IgD-negative memory B cell (primary cell): ENCODE measurements at regions not wholly inside any gene's neighbourhood (a gene's known extent, or its start where the extent isn't known, plus 50 kb on each side); places are given as distances from the start of the nearest gene placed in this dataset.

Experiments
- H3K27ac Mint-ChIP-seq, 3 donors: one replicate each; pipeline ENCODE4 v1.8.0; 2020 to 2022; ENCODE audit warnings: mild to moderate bottlenecking in 3 of 3, mixed read lengths in 3 of 3, moderate library complexity in 1 of 3
- H3K27me3 Mint-ChIP-seq: one replicate; pipeline ENCODE4 v1.8.0; 2021; ENCODE audit warnings: mixed read lengths
- H3K36me3 Mint-ChIP-seq: one replicate; pipeline ENCODE4 v1.8.0; 2020; ENCODE audit warnings: mild to moderate bottlenecking, mixed read lengths
- H3K4me1 Mint-ChIP-seq, 3 donors: one replicate each; pipeline ENCODE4 v1.8.0; 2020 to 2022; ENCODE audit warnings: mixed read lengths in 3 of 3, mild to moderate bottlenecking in 1 of 3
- H3K4me3 Mint-ChIP-seq, 4 donors: one replicate each; pipeline ENCODE4 v1.8.0; 2020 to 2022; ENCODE audit warnings: mild to moderate bottlenecking in 4 of 4, mixed read lengths in 4 of 4, moderate library complexity in 3 of 4
- H3K9me3 Mint-ChIP-seq, 3 donors: one replicate each; pipeline ENCODE4 v1.8.0; 2020 to 2021; ENCODE audit warnings: mixed read lengths in 3 of 3, mild to moderate bottlenecking in 1 of 3

GRCh38 chr20:24102290-24102689 lies 113.7 kb upstream of the GGTLC1 start:
- peak overlapping the region in 1 of 4 donors; percentile 47 for H3K4me3 Mint-ChIP-seq
- H3K27me3 Mint-ChIP-seq = peaks cover 2% of the 10 kb centered on the region
- H3K27ac Mint-ChIP-seq = no peak overlapping the region
- no peaks in the 10 kb centered on the region for H3K9me3 Mint-ChIP-seq
- H3K4me1 Mint-ChIP-seq = no peaks in the 10 kb centered on the region
- peaks cover 4% of the 10 kb centered on the region for H3K36me3 Mint-ChIP-seq

DNA sequence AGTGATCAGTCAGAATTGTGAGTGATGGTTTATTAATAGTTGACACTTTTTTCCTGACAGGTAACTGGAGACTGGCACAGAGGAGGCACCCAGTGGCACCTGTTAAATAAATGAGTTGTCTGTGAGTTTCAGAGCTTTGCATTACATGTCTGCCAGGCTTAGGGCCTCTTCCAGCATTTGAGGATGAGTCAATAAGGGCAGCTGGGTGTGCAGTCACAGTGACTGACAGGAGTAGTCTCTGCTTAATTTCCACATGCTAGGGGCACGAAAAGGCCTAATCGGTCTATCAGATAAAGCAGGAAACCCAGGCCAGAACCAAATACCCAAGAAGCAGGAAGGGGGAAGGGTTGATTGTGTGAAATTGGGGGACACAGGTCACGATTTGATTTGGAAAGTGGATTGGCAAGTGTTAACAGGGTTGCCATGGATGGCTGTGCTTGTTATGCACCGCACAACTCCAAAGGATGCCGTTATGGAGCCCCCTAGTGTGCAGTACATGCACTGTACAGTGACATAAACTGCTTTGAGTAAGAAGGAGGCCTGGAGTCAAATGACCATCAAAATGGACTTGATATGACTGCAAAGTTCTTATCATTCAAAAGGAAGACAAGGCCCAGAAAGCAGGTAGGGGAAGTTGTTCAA lies 111.9 kb upstream of the GGTLC1 start:
- Mint-ChIP-seq H3K9me3 (no peaks in the 10 kb centered on the region), H3K36me3 (peaks cover 4% of the 10 kb centered on the region), H3K4me3 (no peak overlapping the region), H3K27me3 (peaks cover 6% of the 10 kb centered on the region), H3K27ac (no peak overlapping the region), H3K4me1 (no peaks in the 10 kb centered on the region)

- no peak overlapping the region for H3K4me3 Mint-ChIP-seq
- H3K36me3 Mint-ChIP-seq = peaks cover 6% of the 10 kb centered on the region
- H3K27ac Mint-ChIP-seq = peak overlapping the region in 1 of 3 donors; percentile 11
- H3K4me1 Mint-ChIP-seq = peaks cover 0 to 1% (median 0%) of the 10 kb centered on the region in 3 donors
- H3K9me3 Mint-ChIP-seq = no peaks in the 10 kb centered on the region
- H3K27me3 Mint-ChIP-seq = peaks cover 7% of the 10 kb centered on the region
Observed at GRCh38 chr20:24098886-24099285, 110.3 kb upstream of the GGTLC1 start.

GRCh38 chr20:24097506-24098245 lies 109.1 kb upstream of the GGTLC1 start:
- Mint-ChIP-seq H3K4me1 (peaks cover 0 to 1% (median 0%) of the 10 kb centered on the region in 3 donors), H3K4me3 (no peak overlapping the region), H3K27ac (no peak overlapping the region), H3K9me3 (no peaks in the 10 kb centered on the region), H3K27me3 (peaks cover 9% of the 10 kb centered on the region), H3K36me3 (peaks cover 6% of the 10 kb centered on the region)

- H3K27ac Mint-ChIP-seq = no peak overlapping the region
Observed at GRCh38 chr20:24096864-24097450, 108.4 kb upstream of the GGTLC1 start.

GRCh38 chr20:24096264-24096663 lies 107.7 kb upstream of the GGTLC1 start:
- Mint-ChIP-seq H3K27ac (no peak overlapping the region), H3K4me1 (peaks cover 0 to 1% (median 0%) of the 10 kb centered on the region in 3 donors), H3K9me3 (no peaks in the 10 kb centered on the region), H3K36me3 (peaks cover 6% of the 10 kb centered on the region), H3K4me3 (no peak overlapping the region), H3K27me3 (peaks cover 9% of the 10 kb centered on the region)

More at GRCh38 chr20:24096864-24097450, 108.4 kb upstream of the GGTLC1 start:
- peak overlapping the region in 1 of 4 donors; percentile 63 for H3K4me3 Mint-ChIP-seq
- peaks cover 0 to 1% (median 0%) of the 10 kb centered on the region in 3 donors for H3K4me1 Mint-ChIP-seq
- peaks cover 9% of the 10 kb centered on the region for H3K27me3 Mint-ChIP-seq
- H3K36me3 Mint-ChIP-seq = peaks cover 6% of the 10 kb centered on the region
- no peaks in the 10 kb centered on the region for H3K9me3 Mint-ChIP-seq

DNA sequence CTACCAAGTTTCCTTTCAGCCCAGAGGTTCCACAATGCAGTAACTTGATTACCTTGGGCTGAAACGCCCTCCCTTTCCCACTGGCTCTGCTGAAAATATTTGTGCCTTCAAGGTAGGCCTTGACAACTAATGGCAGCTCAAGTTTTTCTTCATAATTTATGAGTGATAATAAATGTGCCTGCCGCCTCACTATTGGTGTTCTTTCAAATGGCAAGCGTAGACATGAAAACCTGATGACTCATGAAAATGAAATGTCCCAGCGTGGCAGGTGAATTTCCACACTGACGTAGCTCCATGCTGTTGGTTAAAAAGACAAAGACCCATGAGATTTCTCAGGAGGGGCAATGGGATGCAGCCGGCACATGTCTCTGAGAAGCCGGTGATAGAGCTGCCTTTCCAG lies 107.2 kb upstream of the GGTLC1 start:
- Mint-ChIP-seq H3K9me3 (no peaks in the 10 kb centered on the region), H3K36me3 (peaks cover 6% of the 10 kb centered on the region), H3K27me3 (peaks cover 9% of the 10 kb centered on the region), H3K4me3 (no peak overlapping the region), H3K4me1 (peaks cover 0 to 1% (median 0%) of the 10 kb centered on the region in 3 donors), H3K27ac (no peak overlapping the region)

DNA sequence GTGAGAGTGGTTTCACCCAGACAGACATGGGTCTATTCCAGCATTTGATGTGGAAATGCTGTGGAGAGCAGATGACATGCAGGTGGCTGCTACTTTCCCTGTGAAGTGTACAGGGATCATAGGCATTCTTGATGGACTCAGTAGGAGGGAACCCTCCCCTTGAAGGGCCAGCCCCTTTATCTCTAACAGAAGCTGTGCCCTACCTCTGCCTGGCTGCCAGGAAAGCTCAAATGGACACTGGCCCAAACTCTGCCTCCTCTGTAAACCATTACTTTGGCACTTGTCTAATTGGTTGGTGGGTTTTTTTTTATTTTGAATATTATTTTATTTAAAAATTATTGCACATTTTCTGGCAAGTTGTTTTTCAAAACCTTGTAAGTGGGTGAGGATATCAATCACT lies 106.7 kb upstream of the GGTLC1 start:
- H3K4me3 Mint-ChIP-seq = no peak overlapping the region
- H3K27ac Mint-ChIP-seq = no peak overlapping the region
- no peaks in the 10 kb centered on the region for H3K9me3 Mint-ChIP-seq
- peaks cover 6% of the 10 kb centered on the region for H3K27me3 Mint-ChIP-seq
- peaks cover 6% of the 10 kb centered on the region for H3K36me3 Mint-ChIP-seq
- peaks cover 0 to 1% (median 0%) of the 10 kb centered on the region in 3 donors for H3K4me1 Mint-ChIP-seq

GRCh38 chr20:24089576-24089975 lies 101.0 kb upstream of the GGTLC1 start:
- H3K4me3 Mint-ChIP-seq = no peak overlapping the region
- no peaks in the 10 kb centered on the region for H3K36me3 Mint-ChIP-seq
- peaks cover 0 to 1% (median 0%) of the 10 kb centered on the region in 3 donors for H3K4me1 Mint-ChIP-seq
- H3K27ac Mint-ChIP-seq = no peak overlapping the region
- peaks cover 3% of the 10 kb centered on the region for H3K27me3 Mint-ChIP-seq
- H3K9me3 Mint-ChIP-seq = no peaks in the 10 kb centered on the region

GRCh38 chr20:24086121-24086520 lies 97.5 kb upstream of the GGTLC1 start:
- Mint-ChIP-seq H3K9me3 (no peaks in the 10 kb centered on the region), H3K4me1 (no peaks in the 10 kb centered on the region), H3K27ac (no peak overlapping the region), H3K4me3 (no peak overlapping the region), H3K36me3 (no peaks in the 10 kb centered on the region), H3K27me3 (no peaks in the 10 kb centered on the region)

DNA sequence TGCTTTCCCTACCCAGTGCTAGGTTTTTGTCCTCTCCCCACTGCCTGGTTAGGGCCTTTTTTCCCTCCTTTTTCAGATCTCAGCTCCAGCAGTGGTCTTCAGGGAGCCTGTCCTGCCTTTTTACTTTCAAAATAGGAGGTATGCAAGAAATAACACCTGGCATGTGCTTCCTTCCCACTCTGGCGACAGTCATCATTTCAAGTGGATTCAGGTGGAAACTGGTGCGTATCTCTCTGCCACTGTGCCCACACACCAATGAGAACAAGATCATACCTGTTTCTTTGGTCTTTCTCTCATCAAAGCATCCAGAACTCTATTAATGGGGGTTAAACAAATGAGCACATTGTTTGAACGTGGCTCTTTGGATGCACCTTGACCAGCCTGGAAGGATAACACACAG lies 95.7 kb upstream of the GGTLC1 start:
- Mint-ChIP-seq H3K4me1 (no peaks in the 10 kb centered on the region), H3K36me3 (no peaks in the 10 kb centered on the region), H3K9me3 (no peaks in the 10 kb centered on the region), H3K27ac (no peak overlapping the region), H3K4me3 (no peak overlapping the region), H3K27me3 (no peaks in the 10 kb centered on the region)

DNA sequence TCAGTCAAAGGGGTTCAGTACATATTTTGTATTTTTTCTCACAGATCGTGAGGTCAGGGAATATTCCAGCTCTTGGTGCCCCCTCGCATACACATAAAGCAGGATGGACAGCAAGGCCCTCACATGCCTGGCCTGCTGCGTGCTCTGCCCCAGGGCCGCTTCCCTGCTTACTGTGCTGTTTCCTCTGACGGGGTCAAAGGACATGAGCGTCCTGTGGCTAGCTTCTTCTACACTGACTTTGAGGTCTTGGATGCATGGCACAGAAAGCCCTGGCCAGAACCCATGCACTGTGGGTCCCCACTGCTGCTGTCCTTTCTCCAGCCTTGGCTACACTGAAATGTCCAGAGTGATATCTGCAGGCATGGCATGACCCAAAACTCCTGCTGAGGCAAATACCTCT lies 92.5 kb upstream of the GGTLC1 start:
- Mint-ChIP-seq H3K27ac (peak overlapping the region in 1 of 3 donors; percentile 3), H3K4me3 (no peak overlapping the region)

DNA sequence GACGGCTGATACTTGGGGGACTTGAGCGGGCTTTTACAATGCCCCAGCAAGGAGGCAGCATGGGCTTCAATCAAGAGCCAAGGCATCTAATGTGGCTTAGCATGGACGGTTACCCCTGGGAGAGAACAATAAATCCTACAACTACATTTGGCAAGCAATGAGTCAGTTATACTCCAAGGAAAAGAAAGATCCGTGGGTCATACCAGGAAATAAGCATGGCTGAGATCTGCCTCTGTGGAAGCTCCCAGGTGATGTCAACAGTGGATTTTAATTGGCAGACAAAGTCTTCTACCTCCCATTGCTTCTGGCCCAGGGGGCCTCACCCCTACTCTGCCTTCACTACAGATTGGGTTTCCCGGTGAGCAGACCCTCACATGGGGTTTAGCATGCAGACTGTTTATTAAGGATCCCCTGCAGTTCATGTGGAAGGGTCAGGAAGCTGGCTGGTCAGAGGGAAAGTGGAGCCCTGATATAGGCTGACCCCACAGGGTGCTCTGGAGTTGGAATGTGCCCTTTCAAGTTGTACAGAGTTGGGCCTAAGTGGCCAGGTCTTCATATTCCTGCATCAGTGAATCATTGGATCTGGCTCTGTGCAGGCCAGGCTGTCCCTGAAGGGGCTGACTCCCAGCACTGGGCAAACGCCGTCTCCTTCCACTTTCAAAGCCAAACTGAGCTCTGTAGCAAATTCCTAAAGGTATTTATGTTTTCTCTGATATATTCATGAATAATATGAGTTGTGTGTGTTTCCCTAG lies 91.3 kb upstream of the GGTLC1 start:
- Mint-ChIP-seq H3K4me3 (no peak overlapping the region), H3K27me3 (no peaks in the 10 kb centered on the region), H3K36me3 (no peaks in the 10 kb centered on the region), H3K27ac (no peak overlapping the region), H3K9me3 (no peaks in the 10 kb centered on the region), H3K4me1 (no peaks in the 10 kb centered on the region)

More for the DNA sequence above, 92.5 kb upstream of the GGTLC1 start:
- Mint-ChIP-seq H3K36me3 (no peaks in the 10 kb centered on the region), H3K4me1 (no peaks in the 10 kb centered on the region), H3K9me3 (no peaks in the 10 kb centered on the region), H3K27me3 (no peaks in the 10 kb centered on the region)

- no peak overlapping the region for H3K4me3 Mint-ChIP-seq
- H3K36me3 Mint-ChIP-seq = no peaks in the 10 kb centered on the region
- H3K27ac Mint-ChIP-seq = no peak overlapping the region
- H3K4me1 Mint-ChIP-seq = no peaks in the 10 kb centered on the region
- no peaks in the 10 kb centered on the region for H3K27me3 Mint-ChIP-seq
- H3K9me3 Mint-ChIP-seq = peaks cover 0 to 2% (median 2%) of the 10 kb centered on the region in 3 donors
Observed at GRCh38 chr20:24077145-24077544, 88.6 kb upstream of the GGTLC1 start.

GRCh38 chr20:24070679-24071078 lies 82.1 kb upstream of the GGTLC1 start:
- H3K27ac Mint-ChIP-seq = no peak overlapping the region
- peaks cover 5 to 24% (median 9%) of the 10 kb centered on the region in 3 donors for H3K9me3 Mint-ChIP-seq
- no peak overlapping the region for H3K4me3 Mint-ChIP-seq
- H3K4me1 Mint-ChIP-seq = no peaks in the 10 kb centered on the region
- H3K36me3 Mint-ChIP-seq = no peaks in the 10 kb centered on the region
- peaks cover 1% of the 10 kb centered on the region for H3K27me3 Mint-ChIP-seq
